ENCODE measurements at regions not wholly inside any gene's neighbourhood (a gene's known extent, or its start where the extent isn't known, plus 50 kb on each side); places are given as distances from the start of the nearest gene placed in this dataset.

GRCh38 chr1:217181756-217182155 is 449.1 kb downstream of the GPATCH2 start:
- no peak overlapping the region for H3K4me3 ChIP-seq (ENCODE audit: low read length in 2 of 2)

DNA sequence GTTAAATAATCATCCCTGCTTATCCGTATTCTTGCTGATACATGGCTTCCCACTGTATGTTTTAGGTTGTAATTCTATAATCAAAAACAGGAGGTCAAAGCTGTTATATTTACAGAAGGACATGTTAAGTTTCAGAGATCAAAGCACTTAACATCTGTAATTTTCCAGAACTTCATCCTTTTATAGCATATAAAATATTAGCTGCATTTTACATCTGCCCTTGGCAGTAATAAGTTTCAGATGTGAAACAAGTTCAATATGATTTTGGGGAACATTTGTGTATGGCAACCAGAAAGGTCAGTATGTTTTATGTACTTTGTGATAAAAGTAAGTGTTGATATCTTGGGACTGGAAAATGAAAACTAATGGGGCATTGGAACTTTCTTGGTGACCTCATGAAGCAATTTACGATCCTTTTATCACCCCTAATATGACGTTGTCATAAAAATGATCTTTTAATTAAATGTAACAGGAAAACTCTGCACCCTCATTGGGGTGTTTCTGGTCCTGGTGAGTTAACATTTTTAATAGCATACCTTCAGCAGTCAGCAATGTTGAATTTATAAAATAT is 449.6 kb downstream of the GPATCH2 start:
- Histone ChIP-seq H3K27ac (ENCODE audit: low read length) (no peak overlapping the region), H3K9ac (ENCODE audit: low read length in 2 of 2) (no peak overlapping the region), H3K9me3 (ENCODE audit: control insufficient read depth in 2 of 2, low read length in 2 of 2) (no peaks in the 10 kb centered on the region), H3K4me3 (ENCODE audit: low read length in 2 of 2) (no peak overlapping the region), H3K36me3 (ENCODE audit: control insufficient read depth in 2 of 2, insufficient read depth in 2 of 2, low read length in 2 of 2) (no peaks in the 10 kb centered on the region), H3K4me1 (ENCODE audit: control insufficient read depth, insufficient read depth, low read length) (peaks cover 6% of the 10 kb centered on the region), H3K27me3 (ENCODE audit: control insufficient read depth in 1 of 2, insufficient read depth in 2 of 2, low read length in 2 of 2) (no peaks in the 10 kb centered on the region)

More at GRCh38 chr1:217181756-217182155, 449.1 kb downstream of the GPATCH2 start:
- H3K9me3 ChIP-seq (ENCODE audit: control insufficient read depth in 2 of 2, low read length in 2 of 2): no peaks in the 10 kb centered on the region
- no peak overlapping the region for H3K9ac ChIP-seq (ENCODE audit: low read length in 2 of 2)
- H3K27me3 ChIP-seq (ENCODE audit: control insufficient read depth in 1 of 2, insufficient read depth in 2 of 2, low read length in 2 of 2): no peaks in the 10 kb centered on the region
- H3K4me1 ChIP-seq (ENCODE audit: control insufficient read depth, insufficient read depth, low read length): peaks cover 6% of the 10 kb centered on the region
- no peaks in the 10 kb centered on the region for H3K36me3 ChIP-seq (ENCODE audit: control insufficient read depth in 2 of 2, insufficient read depth in 2 of 2, low read length in 2 of 2)
- no peak overlapping the region for H3K27ac ChIP-seq (ENCODE audit: low read length)

GRCh38 chr1:217180443-217180842 is 450.4 kb downstream of the GPATCH2 start:
- Histone ChIP-seq H3K4me1 (ENCODE audit: control insufficient read depth, insufficient read depth, low read length) (peaks cover 5% of the 10 kb centered on the region), H3K27me3 (ENCODE audit: control insufficient read depth in 1 of 2, insufficient read depth in 2 of 2, low read length in 2 of 2) (no peaks in the 10 kb centered on the region), H3K4me3 (ENCODE audit: low read length in 2 of 2) (no peak overlapping the region), H3K27ac (ENCODE audit: low read length) (no peak overlapping the region), H3K36me3 (ENCODE audit: control insufficient read depth in 2 of 2, insufficient read depth in 2 of 2, low read length in 2 of 2) (no peaks in the 10 kb centered on the region), H3K9me3 (ENCODE audit: control insufficient read depth in 2 of 2, low read length in 2 of 2) (no peaks in the 10 kb centered on the region), H3K9ac (ENCODE audit: low read length in 2 of 2) (no peak overlapping the region)

- Histone ChIP-seq H3K4me3 (ENCODE audit: low read length in 2 of 2) (no peak overlapping the region), H3K27ac (ENCODE audit: low read length) (no peak overlapping the region), H3K27me3 (ENCODE audit: control insufficient read depth in 1 of 2, insufficient read depth in 2 of 2, low read length in 2 of 2) (no peaks in the 10 kb centered on the region), H3K36me3 (ENCODE audit: control insufficient read depth in 2 of 2, insufficient read depth in 2 of 2, low read length in 2 of 2) (no peaks in the 10 kb centered on the region), H3K9me3 (ENCODE audit: control insufficient read depth in 2 of 2, low read length in 2 of 2) (no peaks in the 10 kb centered on the region), H3K4me1 (ENCODE audit: control insufficient read depth, insufficient read depth, low read length) (no peaks in the 10 kb centered on the region), H3K9ac (ENCODE audit: low read length in 2 of 2) (no peak overlapping the region)
Measured at GRCh38 chr1:217164403-217164802, 441.2 kb upstream of the ESRRG start.

DNA sequence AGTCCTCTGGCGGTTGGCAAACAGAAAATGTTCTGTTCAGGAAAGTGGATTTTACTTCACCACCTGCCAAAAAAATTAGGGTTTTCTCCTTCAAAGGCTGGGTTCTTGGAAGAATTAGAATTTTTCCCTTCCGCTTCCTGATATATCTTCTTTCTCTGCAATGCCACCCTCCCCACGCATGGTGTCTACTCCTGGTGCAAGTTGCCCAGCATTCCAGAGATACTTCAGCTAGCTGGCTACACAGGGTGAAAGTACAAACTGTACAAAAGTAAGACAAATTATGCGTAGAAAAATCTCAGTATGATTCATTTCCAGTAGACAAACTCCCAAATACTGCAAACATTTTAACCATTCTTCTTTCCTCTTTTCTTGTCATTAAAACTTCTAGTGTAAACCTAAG is 430.1 kb upstream of the ESRRG start:
- H3K27ac ChIP-seq (ENCODE audit: low read length): no peak overlapping the region
- H3K27me3 ChIP-seq (ENCODE audit: control insufficient read depth in 1 of 2, insufficient read depth in 2 of 2, low read length in 2 of 2): no peaks in the 10 kb centered on the region
- H3K9me3 ChIP-seq (ENCODE audit: control insufficient read depth in 2 of 2, low read length in 2 of 2): peaks cover 0 to 2% of the 10 kb centered on the region in 2 donors
- H3K4me1 ChIP-seq (ENCODE audit: control insufficient read depth, insufficient read depth, low read length): no peaks in the 10 kb centered on the region
- H3K36me3 ChIP-seq (ENCODE audit: control insufficient read depth in 2 of 2, insufficient read depth in 2 of 2, low read length in 2 of 2): no peaks in the 10 kb centered on the region
- no peak overlapping the region for H3K9ac ChIP-seq (ENCODE audit: low read length in 2 of 2)
- no peak overlapping the region for H3K4me3 ChIP-seq (ENCODE audit: low read length in 2 of 2)

DNA sequence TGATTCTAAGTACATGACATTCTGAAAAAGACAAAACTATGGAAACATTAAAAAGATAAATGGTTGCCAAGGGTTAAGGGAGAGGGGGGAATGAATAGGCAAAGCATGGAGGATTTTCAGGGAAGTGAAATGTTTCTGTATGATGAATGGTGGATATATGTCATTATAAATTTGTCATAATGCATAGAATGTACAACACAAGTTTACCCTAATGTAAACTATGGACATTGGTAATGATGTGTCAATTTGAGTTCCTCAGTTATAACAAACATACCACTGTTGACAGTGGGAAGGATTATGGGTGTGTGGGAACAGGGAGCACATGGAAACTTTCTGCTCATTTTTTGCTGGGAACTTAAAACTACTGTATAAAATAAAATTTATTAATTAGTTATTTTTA is 427.1 kb upstream of the ESRRG start:
- no peak overlapping the region for H3K4me3 ChIP-seq (ENCODE audit: low read length in 2 of 2)
- H3K9me3 ChIP-seq (ENCODE audit: control insufficient read depth in 2 of 2, low read length in 2 of 2): peaks cover 0 to 6% of the 10 kb centered on the region in 2 donors
- no peak overlapping the region for H3K27ac ChIP-seq (ENCODE audit: low read length)
- H3K27me3 ChIP-seq (ENCODE audit: control insufficient read depth in 1 of 2, insufficient read depth in 2 of 2, low read length in 2 of 2): no peaks in the 10 kb centered on the region
- H3K9ac ChIP-seq (ENCODE audit: low read length in 2 of 2): no peak overlapping the region
- no peaks in the 10 kb centered on the region for H3K36me3 ChIP-seq (ENCODE audit: control insufficient read depth in 2 of 2, insufficient read depth in 2 of 2, low read length in 2 of 2)
- H3K4me1 ChIP-seq (ENCODE audit: control insufficient read depth, insufficient read depth, low read length): no peaks in the 10 kb centered on the region

GRCh38 chr1:217149791-217150190 is 426.6 kb upstream of the ESRRG start:
- Histone ChIP-seq H3K27me3 (ENCODE audit: control insufficient read depth in 1 of 2, insufficient read depth in 2 of 2, low read length in 2 of 2) (no peaks in the 10 kb centered on the region), H3K9ac (ENCODE audit: low read length in 2 of 2) (no peak overlapping the region), H3K27ac (ENCODE audit: low read length) (no peak overlapping the region), H3K4me3 (ENCODE audit: low read length in 2 of 2) (no peak overlapping the region), H3K4me1 (ENCODE audit: control insufficient read depth, insufficient read depth, low read length) (no peaks in the 10 kb centered on the region), H3K36me3 (ENCODE audit: control insufficient read depth in 2 of 2, insufficient read depth in 2 of 2, low read length in 2 of 2) (no peaks in the 10 kb centered on the region), H3K9me3 (ENCODE audit: control insufficient read depth in 2 of 2, low read length in 2 of 2) (peaks cover 0 to 6% of the 10 kb centered on the region in 2 donors)

DNA sequence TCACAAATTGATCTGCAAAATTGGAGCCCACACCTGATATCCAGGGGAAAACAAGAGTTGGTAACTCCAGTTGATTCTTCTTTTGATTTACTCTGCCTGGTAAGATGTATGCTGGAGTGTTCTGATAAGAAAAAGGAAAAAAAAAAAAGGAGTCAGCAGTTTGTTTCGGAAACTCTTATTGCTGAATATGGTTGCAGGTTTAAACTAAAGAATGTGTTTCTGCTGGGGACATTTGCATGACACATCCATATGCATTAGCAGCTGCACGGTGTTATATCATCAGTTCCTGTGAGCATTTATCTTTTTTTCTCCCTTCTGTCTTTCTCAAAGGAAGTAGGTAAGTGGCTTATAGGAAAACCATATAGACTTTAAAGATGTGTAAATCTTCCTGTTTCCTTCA is 418.5 kb upstream of the ESRRG start:
- H3K36me3 ChIP-seq (ENCODE audit: control insufficient read depth in 2 of 2, insufficient read depth in 2 of 2, low read length in 2 of 2): no peaks in the 10 kb centered on the region
- H3K4me3 ChIP-seq (ENCODE audit: low read length in 2 of 2): no peak overlapping the region
- H3K9ac ChIP-seq (ENCODE audit: low read length in 2 of 2): no peak overlapping the region
- H3K27me3 ChIP-seq (ENCODE audit: control insufficient read depth in 1 of 2, insufficient read depth in 2 of 2, low read length in 2 of 2): peaks cover 6 to 9% of the 10 kb centered on the region in 2 donors
- peaks cover 5% of the 10 kb centered on the region for H3K4me1 ChIP-seq (ENCODE audit: control insufficient read depth, insufficient read depth, low read length)
- no peak overlapping the region for H3K27ac ChIP-seq (ENCODE audit: low read length)
- peaks cover 0 to 3% of the 10 kb centered on the region in 2 donors for H3K9me3 ChIP-seq (ENCODE audit: control insufficient read depth in 2 of 2, low read length in 2 of 2)

GRCh38 chr1:217140041-217140901 is 417.0 kb upstream of the ESRRG start:
- H3K4me3 ChIP-seq (ENCODE audit: low read length in 2 of 2): no peak overlapping the region
- no peaks in the 10 kb centered on the region for H3K9me3 ChIP-seq (ENCODE audit: control insufficient read depth in 2 of 2, low read length in 2 of 2)
- no peak overlapping the region for H3K27ac ChIP-seq (ENCODE audit: low read length)
- peaks cover 8 to 15% of the 10 kb centered on the region in 2 donors for H3K27me3 ChIP-seq (ENCODE audit: control insufficient read depth in 1 of 2, insufficient read depth in 2 of 2, low read length in 2 of 2)
- peaks cover 8% of the 10 kb centered on the region for H3K4me1 ChIP-seq (ENCODE audit: control insufficient read depth, insufficient read depth, low read length)
- H3K9ac ChIP-seq (ENCODE audit: low read length in 2 of 2): no peak overlapping the region
- H3K36me3 ChIP-seq (ENCODE audit: control insufficient read depth in 2 of 2, insufficient read depth in 2 of 2, low read length in 2 of 2): no peaks in the 10 kb centered on the region

GRCh38 chr1:217139513-217139912 is 416.3 kb upstream of the ESRRG start:
- Histone ChIP-seq H3K4me3 (ENCODE audit: low read length in 2 of 2) (no peak overlapping the region), H3K9me3 (ENCODE audit: control insufficient read depth in 2 of 2, low read length in 2 of 2) (no peaks in the 10 kb centered on the region), H3K9ac (ENCODE audit: low read length in 2 of 2) (no peak overlapping the region), H3K36me3 (ENCODE audit: control insufficient read depth in 2 of 2, insufficient read depth in 2 of 2, low read length in 2 of 2) (no peaks in the 10 kb centered on the region), H3K27ac (ENCODE audit: low read length) (no peak overlapping the region), H3K27me3 (ENCODE audit: control insufficient read depth in 1 of 2, insufficient read depth in 2 of 2, low read length in 2 of 2) (peaks cover 8 to 15% of the 10 kb centered on the region in 2 donors), H3K4me1 (ENCODE audit: control insufficient read depth, insufficient read depth, low read length) (peaks cover 15% of the 10 kb centered on the region)
